Epithelial cell of proximal tubule (primary cell): ENCODE measurements at regions not wholly inside any gene's neighbourhood (a gene's known extent, or its start where the extent isn't known, plus 50 kb on each side); places are given as distances from the start of the nearest gene placed in this dataset.
"Not testable (repeated sequence)": the region's sequence is repeated elsewhere in the genome, so short reads cannot be mapped to it uniquely, and the experiment has no call there.

Source experiments
- DNase-seq: peaks from one replicate; pipeline ENCODE4 v3.0.0-alpha.2; 2011; ENCODE audit warnings: low read depth
- H3K4me3 ChIP-seq: 2 replicates; pipeline ENCODE4 v1.5.1; 2011; ENCODE audit warnings: low read depth, mild to moderate bottlenecking, low read length
- CTCF ChIP-seq: conservative IDR thresholded peaks from 2 replicates; pipeline ENCODE4 v1.5.1; 2012; ENCODE audit warnings: low read depth, mild to moderate bottlenecking, low read length

- DNase-seq = no peak
- H3K4me3 ChIP-seq = no peak overlapping the region
- TF ChIP-seq CTCF = no peak
These were observed 266.4 kb upstream of the DLGAP1 start for GRCh38 chr18:4721545-4721944.

GRCh38 chr18:4720518-4720917 is 265.4 kb upstream of the DLGAP1 start:
- no peak for TF ChIP-seq CTCF
- no peak for DNase-seq
- no peak overlapping the region for H3K4me3 ChIP-seq

GRCh38 chr18:4705894-4706293 is 250.8 kb upstream of the DLGAP1 start:
- no peak overlapping the region for H3K4me3 ChIP-seq
- no peak for TF ChIP-seq CTCF

GRCh38 chr18:4704781-4705180 is 249.7 kb upstream of the DLGAP1 start:
- TF ChIP-seq CTCF = no peak
- no peak for DNase-seq

More at GRCh38 chr18:4705894-4706293, 250.8 kb upstream of the DLGAP1 start:
- no peak for DNase-seq

GRCh38 chr18:4691836-4692235 is 236.7 kb upstream of the DLGAP1 start:
- no peak for TF ChIP-seq CTCF
- no peak for DNase-seq

More at GRCh38 chr18:4704781-4705180, 249.7 kb upstream of the DLGAP1 start:
- H3K4me3 ChIP-seq = no peak overlapping the region

GRCh38 chr18:4678685-4679084 is 223.6 kb upstream of the DLGAP1 start:
- not testable (repeated sequence) for DNase-seq, H3K4me3 ChIP-seq

More at GRCh38 chr18:4691836-4692235, 236.7 kb upstream of the DLGAP1 start:
- no peak overlapping the region for H3K4me3 ChIP-seq

- no peak overlapping the region for H3K4me3 ChIP-seq
- TF ChIP-seq CTCF = no peak
- no peak for DNase-seq
These were observed 221.9 kb upstream of the DLGAP1 start for GRCh38 chr18:4677006-4677405.
